SK-N-SH treated with all-trans-retinoic acid at 6 μM for 48 hours (cell line): ENCODE measurements at regions not wholly inside any gene's neighbourhood (a gene's known extent, or its start where the extent isn't known, plus 50 kb on each side); places are given as distances from the start of the nearest gene placed in this dataset.

Experiments used
- ATAC-seq: fragments of 200-7000 bp; cut with Tn5 transposase; 3 replicates; pipeline ENCODE4 v1.9.1; 2020; ENCODE audit warnings: mild to moderate bottlenecking, moderate library complexity
- ARNTL ChIP-seq: fragments of 450-650 bp; formaldehyde crosslinking; IDR thresholded peaks from 2 replicates; pipeline ENCODE4 v1.5.0; 2020; ENCODE audit warnings: low read depth, mild to moderate bottlenecking, moderate library complexity, borderline replicate concordance
- BACH2 ChIP-seq: fragments of 250-450 bp; sonication (Bioruptor Pico); IDR thresholded peaks from 2 replicates; pipeline ENCODE4 v1.9.0; 2021; ENCODE audit warnings: mild to moderate bottlenecking, borderline replicate concordance
- CSDC2 ChIP-seq: fragments of 250-450 bp; sonication (Bioruptor Pico); IDR thresholded peaks from 2 replicates; pipeline ENCODE4 v1.5.0; 2020; ENCODE audit warnings: mild to moderate bottlenecking, moderate library complexity
- ESRRG ChIP-seq: fragments of 250-450 bp; sonication (Bioruptor Pico); IDR thresholded peaks from 2 replicates; pipeline ENCODE4 v1.6.1; 2021; ENCODE audit warnings: mild to moderate bottlenecking
- GLIS3 ChIP-seq: fragments of 250-450 bp; sonication (Bioruptor Pico); IDR thresholded peaks from 2 replicates; pipeline ENCODE4 v1.5.0; 2020; ENCODE audit warnings: mild to moderate bottlenecking, moderate library complexity
- PPARA ChIP-seq: fragments of 250-450 bp; sonication (Bioruptor Pico); IDR thresholded peaks from 2 replicates; pipeline ENCODE4 v1.5.0; 2020; ENCODE audit warnings: mild to moderate bottlenecking, borderline replicate concordance
- RARB ChIP-seq: fragments of 250-450 bp; sonication (Bioruptor Pico); IDR thresholded peaks from 2 replicates; pipeline ENCODE4 v1.8.0; 2021; ENCODE audit warnings: mild to moderate bottlenecking, moderate library complexity
- TCF4 ChIP-seq: fragments of 250-450 bp; sonication (Bioruptor Pico); IDR thresholded peaks from 2 replicates; pipeline ENCODE4 v1.8.0; 2021; ENCODE audit warnings: mild to moderate bottlenecking, moderate library complexity, borderline replicate concordance
- TOX ChIP-seq: fragments of 250-450 bp; sonication (Bioruptor Pico); IDR thresholded peaks from 2 replicates; pipeline ENCODE4 v1.8.0; 2021; ENCODE audit warnings: mild to moderate bottlenecking, moderate library complexity, borderline replicate concordance
- ZC3H10 ChIP-seq: fragments of 250-450 bp; sonication (Bioruptor Pico); IDR thresholded peaks from 2 replicates; pipeline ENCODE4 v1.5.1; 2021; ENCODE audit warnings: mild to moderate bottlenecking, moderate library complexity
- ZFP3 ChIP-seq: fragments of 250-450 bp; sonication (Bioruptor Pico); IDR thresholded peaks from 2 replicates; pipeline ENCODE4 v1.5.0; 2020; ENCODE audit warnings: mild to moderate bottlenecking, moderate library complexity
- ZFP30 ChIP-seq: fragments of 450-650 bp; formaldehyde crosslinking; IDR thresholded peaks from 2 replicates; pipeline ENCODE4 v1.5.0; 2022; ENCODE audit warnings: mild to moderate bottlenecking, moderate library complexity
- ZNF565 ChIP-seq: fragments of 450-650 bp; formaldehyde crosslinking; conservative IDR thresholded peaks from 2 replicates; pipeline ENCODE4 v1.5.0; 2020; ENCODE audit warnings: low read depth, mild to moderate bottlenecking, moderate library complexity
- ZNF70 ChIP-seq: fragments of 450-650 bp; formaldehyde crosslinking; IDR thresholded peaks from 2 replicates; pipeline ENCODE4 v1.5.0; 2020; ENCODE audit warnings: mild to moderate bottlenecking, moderate library complexity
- ZNF8 ChIP-seq: fragments of 450-650 bp; formaldehyde crosslinking; IDR thresholded peaks from 2 replicates; pipeline ENCODE4 v1.5.0; 2020; ENCODE audit warnings: mild to moderate bottlenecking, moderate library complexity
- TF ChIP-seq, protein P1 (sequence below): fragments of 250-450 bp; sonication (Bioruptor Pico); IDR thresholded peaks from 2 replicates; pipeline ENCODE4 v1.5.1; 2021; ENCODE audit warnings: mild to moderate bottlenecking, moderate library complexity
- TF ChIP-seq, protein P2 (sequence below): fragments of 250-450 bp; sonication (Bioruptor Pico); IDR thresholded peaks from 2 replicates; pipeline ENCODE4 v1.8.0; 2021; ENCODE audit warnings: low read depth, mild to moderate bottlenecking, moderate library complexity, borderline replicate concordance
- TF ChIP-seq, protein P3 (sequence below): fragments of 250-450 bp; sonication (Bioruptor Pico); IDR thresholded peaks from 2 replicates; pipeline ENCODE4 v1.5.1; 2020; ENCODE audit warnings: low read depth, mild to moderate bottlenecking, moderate library complexity
- TF ChIP-seq, protein P4 (sequence below): fragments of 250-450 bp; sonication (Bioruptor Pico); IDR thresholded peaks from 2 replicates; pipeline ENCODE4 v1.5.0; 2020; ENCODE audit warnings: mild to moderate bottlenecking, moderate library complexity
- TF ChIP-seq, protein P5 (sequence below): fragments of 250-450 bp; sonication (Bioruptor Pico); IDR thresholded peaks from 2 replicates; pipeline ENCODE4 v1.8.0; 2020; ENCODE audit warnings: mild to moderate bottlenecking, moderate library complexity, borderline replicate concordance

DNA sequence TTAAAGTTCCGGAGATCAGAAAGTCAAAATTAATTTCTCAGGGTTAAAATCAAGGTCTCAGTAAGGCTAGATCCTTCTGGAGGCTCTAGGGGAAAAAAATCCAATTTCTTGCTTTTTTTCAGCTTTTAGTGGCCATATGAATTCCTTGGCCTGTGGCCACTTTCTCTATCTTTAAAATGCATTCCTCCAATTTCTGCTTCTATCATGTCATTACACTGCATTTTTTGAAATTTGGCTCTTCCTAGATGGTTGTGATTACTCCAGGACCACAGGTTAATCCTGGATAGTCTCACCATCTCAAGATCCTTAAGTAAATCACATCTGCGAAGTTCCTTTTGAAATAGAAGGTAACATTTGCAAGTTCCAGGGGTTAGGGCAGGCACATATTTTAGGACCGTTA lies 1294.9 kb upstream of the CITED2 start:
- ATAC-seq, result peak; percentile 78

DNA sequence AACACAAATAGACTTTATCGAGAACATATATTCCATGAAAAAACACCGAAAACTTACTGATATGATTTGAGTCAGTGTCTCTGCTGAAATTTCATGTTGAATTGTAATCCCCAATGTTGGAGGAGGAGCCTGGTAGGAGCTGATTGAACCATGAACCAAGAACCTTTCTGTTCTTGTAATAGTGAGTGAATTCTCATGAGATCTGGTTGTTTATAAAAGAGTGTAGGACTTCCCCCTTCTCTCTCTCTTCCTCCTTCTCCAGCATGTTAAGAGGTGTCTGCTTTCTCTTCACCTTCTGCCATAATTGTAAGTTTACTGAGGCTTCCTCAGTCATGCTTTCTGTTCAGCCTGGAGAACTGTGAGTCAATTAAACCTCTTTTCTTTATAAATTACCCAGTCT lies 1289.3 kb upstream of the CITED2 start:
- TF ChIP-seq, protein P1, sequence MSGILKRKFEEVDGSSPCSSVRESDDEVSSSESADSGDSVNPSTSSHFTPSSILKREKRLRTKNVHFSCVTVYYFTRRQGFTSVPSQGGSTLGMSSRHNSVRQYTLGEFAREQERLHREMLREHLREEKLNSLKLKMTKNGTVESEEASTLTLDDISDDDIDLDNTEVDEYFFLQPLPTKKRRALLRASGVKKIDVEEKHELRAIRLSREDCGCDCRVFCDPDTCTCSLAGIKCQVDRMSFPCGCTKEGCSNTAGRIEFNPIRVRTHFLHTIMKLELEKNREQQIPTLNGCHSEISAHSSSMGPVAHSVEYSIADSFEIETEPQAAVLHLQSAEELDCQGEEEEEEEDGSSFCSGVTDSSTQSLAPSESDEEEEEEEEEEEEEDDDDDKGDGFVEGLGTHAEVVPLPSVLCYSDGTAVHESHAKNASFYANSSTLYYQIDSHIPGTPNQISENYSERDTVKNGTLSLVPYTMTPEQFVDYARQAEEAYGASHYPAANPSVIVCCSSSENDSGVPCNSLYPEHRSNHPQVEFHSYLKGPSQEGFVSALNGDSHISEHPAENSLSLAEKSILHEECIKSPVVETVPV (CRISPR knock-in tag), result no peak
- TF ChIP-seq, protein P2, sequence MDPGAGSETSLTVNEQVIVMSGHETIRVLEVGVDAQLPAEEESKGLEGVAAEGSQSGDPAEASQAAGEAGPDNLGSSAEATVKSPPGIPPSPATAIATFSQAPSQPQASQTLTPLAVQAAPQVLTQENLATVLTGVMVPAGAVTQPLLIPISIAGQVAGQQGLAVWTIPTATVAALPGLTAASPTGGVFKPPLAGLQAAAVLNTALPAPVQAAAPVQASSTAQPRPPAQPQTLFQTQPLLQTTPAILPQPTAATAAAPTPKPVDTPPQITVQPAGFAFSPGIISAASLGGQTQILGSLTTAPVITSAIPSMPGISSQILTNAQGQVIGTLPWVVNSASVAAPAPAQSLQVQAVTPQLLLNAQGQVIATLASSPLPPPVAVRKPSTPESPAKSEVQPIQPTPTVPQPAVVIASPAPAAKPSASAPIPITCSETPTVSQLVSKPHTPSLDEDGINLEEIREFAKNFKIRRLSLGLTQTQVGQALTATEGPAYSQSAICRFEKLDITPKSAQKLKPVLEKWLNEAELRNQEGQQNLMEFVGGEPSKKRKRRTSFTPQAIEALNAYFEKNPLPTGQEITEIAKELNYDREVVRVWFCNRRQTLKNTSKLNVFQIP, result no peak
- no peak for TF ChIP-seq GLIS3 (CRISPR knock-in tag)
- TF ChIP-seq, protein P3, sequence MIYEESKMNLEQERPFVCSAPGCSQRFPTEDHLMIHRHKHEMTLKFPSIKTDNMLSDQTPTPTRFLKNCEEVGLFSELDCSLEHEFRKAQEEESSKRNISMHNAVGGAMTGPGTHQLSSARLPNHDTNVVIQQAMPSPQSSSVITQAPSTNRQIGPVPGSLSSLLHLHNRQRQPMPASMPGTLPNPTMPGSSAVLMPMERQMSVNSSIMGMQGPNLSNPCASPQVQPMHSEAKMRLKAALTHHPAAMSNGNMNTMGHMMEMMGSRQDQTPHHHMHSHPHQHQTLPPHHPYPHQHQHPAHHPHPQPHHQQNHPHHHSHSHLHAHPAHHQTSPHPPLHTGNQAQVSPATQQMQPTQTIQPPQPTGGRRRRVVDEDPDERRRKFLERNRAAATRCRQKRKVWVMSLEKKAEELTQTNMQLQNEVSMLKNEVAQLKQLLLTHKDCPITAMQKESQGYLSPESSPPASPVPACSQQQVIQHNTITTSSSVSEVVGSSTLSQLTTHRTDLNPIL, result no peak
- no peak for TF ChIP-seq ZFP30 (CRISPR knock-in tag)
- no peak for TF ChIP-seq ZNF70 (CRISPR knock-in tag)
- no peak for TF ChIP-seq CSDC2 (CRISPR knock-in tag)
- TF ChIP-seq, all 23 proteins: peak for 0
- ATAC-seq, result peak; percentile 72

More for the DNA sequence above, 1294.9 kb upstream of the CITED2 start:
- TF ChIP-seq CSDC2 (CRISPR knock-in tag), result no peak
- TF ChIP-seq PPARA (CRISPR knock-in tag), result no peak
- TF ChIP-seq, protein P1 (CRISPR knock-in tag), result no peak
- TF ChIP-seq ZNF8 (CRISPR knock-in tag), result no peak
- TF ChIP-seq TCF4 (CRISPR knock-in tag), result no peak
- TF ChIP-seq BACH2 (CRISPR knock-in tag), result no peak
- TF ChIP-seq ZFP30 (CRISPR knock-in tag), result no peak
- TF ChIP-seq, protein P4, sequence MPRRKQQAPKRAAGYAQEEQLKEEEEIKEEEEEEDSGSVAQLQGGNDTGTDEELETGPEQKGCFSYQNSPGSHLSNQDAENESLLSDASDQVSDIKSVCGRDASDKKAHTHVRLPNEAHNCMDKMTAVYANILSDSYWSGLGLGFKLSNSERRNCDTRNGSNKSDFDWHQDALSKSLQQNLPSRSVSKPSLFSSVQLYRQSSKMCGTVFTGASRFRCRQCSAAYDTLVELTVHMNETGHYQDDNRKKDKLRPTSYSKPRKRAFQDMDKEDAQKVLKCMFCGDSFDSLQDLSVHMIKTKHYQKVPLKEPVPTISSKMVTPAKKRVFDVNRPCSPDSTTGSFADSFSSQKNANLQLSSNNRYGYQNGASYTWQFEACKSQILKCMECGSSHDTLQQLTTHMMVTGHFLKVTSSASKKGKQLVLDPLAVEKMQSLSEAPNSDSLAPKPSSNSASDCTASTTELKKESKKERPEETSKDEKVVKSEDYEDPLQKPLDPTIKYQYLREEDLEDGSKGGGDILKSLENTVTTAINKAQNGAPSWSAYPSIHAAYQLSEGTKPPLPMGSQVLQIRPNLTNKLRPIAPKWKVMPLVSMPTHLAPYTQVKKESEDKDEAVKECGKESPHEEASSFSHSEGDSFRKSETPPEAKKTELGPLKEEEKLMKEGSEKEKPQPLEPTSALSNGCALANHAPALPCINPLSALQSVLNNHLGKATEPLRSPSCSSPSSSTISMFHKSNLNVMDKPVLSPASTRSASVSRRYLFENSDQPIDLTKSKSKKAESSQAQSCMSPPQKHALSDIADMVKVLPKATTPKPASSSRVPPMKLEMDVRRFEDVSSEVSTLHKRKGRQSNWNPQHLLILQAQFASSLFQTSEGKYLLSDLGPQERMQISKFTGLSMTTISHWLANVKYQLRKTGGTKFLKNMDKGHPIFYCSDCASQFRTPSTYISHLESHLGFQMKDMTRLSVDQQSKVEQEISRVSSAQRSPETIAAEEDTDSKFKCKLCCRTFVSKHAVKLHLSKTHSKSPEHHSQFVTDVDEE (CRISPR knock-in tag), result no peak
- TF ChIP-seq ZFP3 (CRISPR knock-in tag), result no peak
- TF ChIP-seq ESRRG (CRISPR knock-in tag), result no peak
- TF ChIP-seq, protein P5, sequence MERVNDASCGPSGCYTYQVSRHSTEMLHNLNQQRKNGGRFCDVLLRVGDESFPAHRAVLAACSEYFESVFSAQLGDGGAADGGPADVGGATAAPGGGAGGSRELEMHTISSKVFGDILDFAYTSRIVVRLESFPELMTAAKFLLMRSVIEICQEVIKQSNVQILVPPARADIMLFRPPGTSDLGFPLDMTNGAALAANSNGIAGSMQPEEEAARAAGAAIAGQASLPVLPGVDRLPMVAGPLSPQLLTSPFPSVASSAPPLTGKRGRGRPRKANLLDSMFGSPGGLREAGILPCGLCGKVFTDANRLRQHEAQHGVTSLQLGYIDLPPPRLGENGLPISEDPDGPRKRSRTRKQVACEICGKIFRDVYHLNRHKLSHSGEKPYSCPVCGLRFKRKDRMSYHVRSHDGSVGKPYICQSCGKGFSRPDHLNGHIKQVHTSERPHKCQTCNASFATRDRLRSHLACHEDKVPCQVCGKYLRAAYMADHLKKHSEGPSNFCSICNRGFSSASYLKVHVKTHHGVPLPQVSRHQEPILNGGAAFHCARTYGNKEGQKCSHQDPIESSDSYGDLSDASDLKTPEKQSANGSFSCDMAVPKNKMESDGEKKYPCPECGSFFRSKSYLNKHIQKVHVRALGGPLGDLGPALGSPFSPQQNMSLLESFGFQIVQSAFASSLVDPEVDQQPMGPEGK (CRISPR knock-in tag), result no peak
- TF ChIP-seq ARNTL, result no peak
- no peak for TF ChIP-seq ZNF70 (CRISPR knock-in tag)
- no peak for TF ChIP-seq GLIS3 (CRISPR knock-in tag)
- no peak for TF ChIP-seq TOX (CRISPR knock-in tag)
- no peak for TF ChIP-seq RARB (CRISPR knock-in tag)
- TF ChIP-seq ZC3H10 (CRISPR knock-in tag), result no peak

DNA sequence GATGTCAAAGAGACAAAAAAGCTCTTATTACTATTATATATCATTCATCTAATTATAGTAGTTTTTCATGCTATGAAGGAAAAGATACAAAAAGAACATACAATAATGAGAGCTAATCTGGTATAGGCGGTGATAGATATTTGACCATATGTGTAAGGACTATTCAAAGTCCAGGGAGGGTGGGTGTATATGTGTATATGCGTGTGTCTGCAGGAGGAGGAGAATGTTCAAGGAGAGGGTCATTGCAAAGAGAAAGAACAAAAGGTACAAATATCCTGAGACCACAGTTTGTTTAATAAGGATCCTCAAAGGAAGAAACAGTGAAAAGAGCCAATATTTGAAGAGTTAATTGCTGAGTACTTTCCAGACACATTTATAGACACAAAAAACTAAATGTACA lies 1288.6 kb upstream of the CITED2 start:
- peak; percentile 67 for ATAC-seq
- TF ChIP-seq ESRRG (CRISPR knock-in tag) (no peak), CSDC2 (CRISPR knock-in tag) (no peak), BACH2 (CRISPR knock-in tag) (no peak), TCF4 (CRISPR knock-in tag) (no peak), ZNF565 (CRISPR knock-in tag) (no peak), ZC3H10 (CRISPR knock-in tag) (no peak), GLIS3 (CRISPR knock-in tag) (no peak), ARNTL (no peak)
- TF ChIP-seq, protein P4 (CRISPR knock-in tag), result no peak
